K562 (cell line): ENCODE measurements at regions not wholly inside any gene's neighbourhood (a gene's known extent, or its start where the extent isn't known, plus 50 kb on each side); places are given as distances from the start of the nearest gene placed in this dataset.

Experiments used
- BACH1 ChIP-seq: fragments of 200-800 bp; sonication (Bioruptor generic); IDR thresholded peaks from 2 replicates; pipeline ENCODE4 v1.6.1; 2016; ENCODE audit warnings: missing genetic modification characterization, missing compliant biosample characterization
- CBFA2T2 ChIP-seq: fragments of 450-650 bp; conservative IDR thresholded peaks from 2 replicates; pipeline ENCODE4 v1.6.1; 2017; ENCODE audit warnings: mild to moderate bottlenecking
- FOS ChIP-seq: IDR thresholded peaks from 3 replicates; pipeline ENCODE4 v1.6.1; 2011; ENCODE audit not compliant: insufficient read length; ENCODE audit errors: extremely low read depth
- HINFP ChIP-seq: fragments of 450-650 bp; conservative IDR thresholded peaks from 2 replicates; pipeline ENCODE4 v1.6.1; 2016; ENCODE audit warnings: missing genetic modification characterization, low read depth, mild to moderate bottlenecking, control low read depth, missing compliant biosample characterization
- KAT2B ChIP-seq: IDR thresholded peaks from one replicate; pipeline ENCODE4 v1.6.1; 2012; ENCODE audit warnings: low read depth, mild to moderate bottlenecking, control low read depth, inconsistent platforms, low read length, moderate library complexity
- MGA ChIP-seq: fragments of 450-650 bp; IDR thresholded peaks from 2 replicates; pipeline ENCODE4 v1.6.1; 2016; ENCODE audit warnings: mild to moderate bottlenecking, moderate library complexity
- NFYB ChIP-seq: IDR thresholded peaks from 2 replicates; pipeline ENCODE4 v1.6.1; 2011; ENCODE audit warnings: mild to moderate bottlenecking, moderate library complexity; ENCODE audit not compliant: insufficient read length; ENCODE audit errors: extremely low read depth
- RCOR1 ChIP-seq, 2 experiments: IDR thresholded peaks; 2 replicates each; pipeline ENCODE4 v1.6.1; 2012; ENCODE audit warnings: low read depth in 2 of 2, low read length in 2 of 2, borderline replicate concordance in 1 of 2, improper control_type of control experiment in 1 of 2

- TF ChIP-seq MGA, result no peak
- no peak for TF ChIP-seq RCOR1 (IDR thresholded peaks at IDR 0.05; ENCODE audit: borderline replicate concordance in 1 of 2, low read depth in 2 of 2, low read length in 2 of 2)
- no peak for TF ChIP-seq NFYB
- TF ChIP-seq BACH1 (tag), result no peak
- no peak for TF ChIP-seq FOS
- TF ChIP-seq KAT2B, result no peak
- no peak for TF ChIP-seq HINFP
- no peak for TF ChIP-seq CBFA2T2
Observed at GRCh38 chr20:61191096-61191495, 61.0 kb upstream of the CDH4 start (continued).
